ENCODE measurements at regions not wholly inside any gene's neighbourhood (a gene's known extent, or its start where the extent isn't known, plus 50 kb on each side); places are given as distances from the start of the nearest gene placed in this dataset.
"Not testable (repeated sequence)": the region's sequence is repeated elsewhere in the genome, so short reads cannot be mapped to it uniquely, and the experiment has no call there.

- DNase-seq (ENCODE audit: low read depth); H3K4me3 ChIP-seq (ENCODE audit: low read depth, low read length): not testable (repeated sequence)
Observed at GRCh38 chr2:87667027-87667426, 80.9 kb upstream of the PLGLB2 start.

GRCh38 chr2:87668361-87668760 lies 79.5 kb upstream of the PLGLB2 start:
- DNase-seq (ENCODE audit: low read depth); H3K4me3 ChIP-seq (ENCODE audit: low read depth, low read length): not testable (repeated sequence)

- H3K4me3 ChIP-seq (ENCODE audit: low read depth, low read length); DNase-seq (ENCODE audit: low read depth): not testable (repeated sequence)
Observed at GRCh38 chr2:87669633-87670231, 78.2 kb upstream of the PLGLB2 start.

- H3K4me3 ChIP-seq (ENCODE audit: low read depth, low read length); DNase-seq (ENCODE audit: low read depth): not testable (repeated sequence)
Observed at GRCh38 chr2:87672404-87672803, 75.5 kb upstream of the PLGLB2 start.

- H3K4me3 ChIP-seq (ENCODE audit: low read depth, low read length); DNase-seq (ENCODE audit: low read depth): not testable (repeated sequence)
Observed at GRCh38 chr2:87674729-87675128, 73.2 kb upstream of the PLGLB2 start.

GRCh38 chr2:87675487-87675886 lies 72.4 kb upstream of the PLGLB2 start:
- DNase-seq (ENCODE audit: low read depth); H3K4me3 ChIP-seq (ENCODE audit: low read depth, low read length): not testable (repeated sequence)

- H3K4me3 ChIP-seq (ENCODE audit: low read depth, low read length); DNase-seq (ENCODE audit: low read depth): not testable (repeated sequence)
Observed at GRCh38 chr2:87677421-87677923, 70.4 kb upstream of the PLGLB2 start.

GRCh38 chr2:87678742-87679173 lies 69.1 kb upstream of the PLGLB2 start:
- not testable (repeated sequence) for H3K4me3 ChIP-seq (ENCODE audit: low read depth, low read length); DNase-seq (ENCODE audit: low read depth)

GRCh38 chr2:87679950-87680349 lies 67.9 kb upstream of the PLGLB2 start:
- not testable (repeated sequence) for DNase-seq (ENCODE audit: low read depth); H3K4me3 ChIP-seq (ENCODE audit: low read depth, low read length)

GRCh38 chr2:87680691-87681090 lies 67.2 kb upstream of the PLGLB2 start:
- not testable (repeated sequence) for H3K4me3 ChIP-seq (ENCODE audit: low read depth, low read length); DNase-seq (ENCODE audit: low read depth)

- H3K4me3 ChIP-seq (ENCODE audit: low read depth, low read length); DNase-seq (ENCODE audit: low read depth): not testable (repeated sequence)
Observed at GRCh38 chr2:87683451-87683850, 64.4 kb upstream of the PLGLB2 start.

GRCh38 chr2:87683961-87684360 lies 63.9 kb upstream of the PLGLB2 start:
- not testable (repeated sequence) for H3K4me3 ChIP-seq (ENCODE audit: low read depth, low read length); DNase-seq (ENCODE audit: low read depth)

- H3K4me3 ChIP-seq (ENCODE audit: low read depth, low read length); DNase-seq (ENCODE audit: low read depth): not testable (repeated sequence)
Observed at GRCh38 chr2:87685558-87685957, 62.3 kb upstream of the PLGLB2 start.

- not testable (repeated sequence) for H3K4me3 ChIP-seq (ENCODE audit: low read depth, low read length); DNase-seq (ENCODE audit: low read depth)
Observed at GRCh38 chr2:87686873-87687549, 60.9 kb upstream of the PLGLB2 start.

- not testable (repeated sequence) for DNase-seq (ENCODE audit: low read depth); H3K4me3 ChIP-seq (ENCODE audit: low read depth, low read length)
Observed at GRCh38 chr2:87687550-87688270, 60.2 kb upstream of the PLGLB2 start.

GRCh38 chr2:87691899-87692592 lies 55.8 kb upstream of the PLGLB2 start:
- DNase-seq (ENCODE audit: low read depth); H3K4me3 ChIP-seq (ENCODE audit: low read depth, low read length): not testable (repeated sequence)

- not testable (repeated sequence) for H3K4me3 ChIP-seq (ENCODE audit: low read depth, low read length); DNase-seq (ENCODE audit: low read depth)
Observed at GRCh38 chr2:87692914-87693313, 55.0 kb upstream of the PLGLB2 start.

GRCh38 chr2:87693882-87694281 lies 54.0 kb upstream of the PLGLB2 start:
- H3K4me3 ChIP-seq (ENCODE audit: low read depth, low read length); DNase-seq (ENCODE audit: low read depth): not testable (repeated sequence)

- not testable (repeated sequence) for H3K4me3 ChIP-seq (ENCODE audit: low read depth, low read length); DNase-seq (ENCODE audit: low read depth)
Observed at GRCh38 chr2:87695596-87696323, 52.1 kb upstream of the PLGLB2 start.
